ENCODE measurements at regions not wholly inside any gene's neighbourhood (a gene's known extent, or its start where the extent isn't known, plus 50 kb on each side); places are given as distances from the start of the nearest gene placed in this dataset.
A peak's percentile ranks its signal among the peaks of the same experiment; 100 is the strongest.
"Not testable (repeated sequence)": the region's sequence is repeated elsewhere in the genome, so short reads cannot be mapped to it uniquely, and the experiment has no call there.

GRCh38 chr9:41075671-41076070 is 52.8 kb downstream of the FOXD4L6 start:
- not testable (repeated sequence) for H3K9me3 Mint-ChIP-seq (ENCODE audit: low read depth); H3K27ac Mint-ChIP-seq; H3K4me1 Mint-ChIP-seq (ENCODE audit: low read depth); H3K36me3 Mint-ChIP-seq
- H3K4me3 Mint-ChIP-seq, result peak overlapping the region; percentile 87
- peaks cover 21% of the 10 kb centered on the region for H3K27me3 Mint-ChIP-seq

GRCh38 chr9:41074356-41074942 is 54.0 kb downstream of the FOXD4L6 start:
- Mint-ChIP-seq H3K27me3 (peaks cover 19% of the 10 kb centered on the region), H3K4me3 (peak overlapping the region; percentile 87)
- not testable (repeated sequence) for H3K4me1 Mint-ChIP-seq (ENCODE audit: low read depth); H3K27ac Mint-ChIP-seq; H3K36me3 Mint-ChIP-seq; H3K9me3 Mint-ChIP-seq (ENCODE audit: low read depth)

- H3K27ac Mint-ChIP-seq; H3K4me1 Mint-ChIP-seq (ENCODE audit: low read depth); H3K36me3 Mint-ChIP-seq; H3K9me3 Mint-ChIP-seq (ENCODE audit: low read depth): not testable (repeated sequence)
- peak overlapping the region; percentile 73 for H3K4me3 Mint-ChIP-seq
- H3K27me3 Mint-ChIP-seq, result peaks cover 19% of the 10 kb centered on the region
These were observed 54.8 kb downstream of the FOXD4L6 start for GRCh38 chr9:41073471-41074243.

- H3K36me3 Mint-ChIP-seq; H3K4me1 Mint-ChIP-seq (ENCODE audit: low read depth); H3K9me3 Mint-ChIP-seq (ENCODE audit: low read depth); H3K27ac Mint-ChIP-seq; H3K27me3 Mint-ChIP-seq: not testable (repeated sequence)
- peak overlapping the region; percentile 57 for H3K4me3 Mint-ChIP-seq
These were observed 64.2 kb downstream of the FOXD4L6 start for GRCh38 chr9:41064125-41064795.

- not testable (repeated sequence) for H3K27ac Mint-ChIP-seq; H3K36me3 Mint-ChIP-seq; H3K4me1 Mint-ChIP-seq (ENCODE audit: low read depth); H3K27me3 Mint-ChIP-seq; H3K4me3 Mint-ChIP-seq; H3K9me3 Mint-ChIP-seq (ENCODE audit: low read depth)
These were observed 65.2 kb downstream of the FOXD4L6 start for GRCh38 chr9:41063243-41063642.

GRCh38 chr9:41059603-41060002 is 68.9 kb downstream of the FOXD4L6 start:
- H3K27me3 Mint-ChIP-seq; H3K9me3 Mint-ChIP-seq (ENCODE audit: low read depth); H3K4me1 Mint-ChIP-seq (ENCODE audit: low read depth); H3K4me3 Mint-ChIP-seq; H3K27ac Mint-ChIP-seq: not testable (repeated sequence)
- peaks cover 10% of the 10 kb centered on the region for H3K36me3 Mint-ChIP-seq

- H3K27ac Mint-ChIP-seq; H3K4me1 Mint-ChIP-seq (ENCODE audit: low read depth); H3K4me3 Mint-ChIP-seq; H3K27me3 Mint-ChIP-seq: not testable (repeated sequence)
- Mint-ChIP-seq H3K9me3 (ENCODE audit: low read depth) (peaks cover 17% of the 10 kb centered on the region), H3K36me3 (peaks cover 24% of the 10 kb centered on the region)
These were observed 74.7 kb downstream of the FOXD4L6 start for GRCh38 chr9:41053666-41054363.

GRCh38 chr9:41048672-41049071 is 79.8 kb downstream of the FOXD4L6 start:
- not testable (repeated sequence) for H3K27me3 Mint-ChIP-seq; H3K27ac Mint-ChIP-seq; H3K4me3 Mint-ChIP-seq; H3K4me1 Mint-ChIP-seq (ENCODE audit: low read depth)
- H3K36me3 Mint-ChIP-seq, result peaks cover 18% of the 10 kb centered on the region
- H3K9me3 Mint-ChIP-seq (ENCODE audit: low read depth), result peaks cover 17% of the 10 kb centered on the region

GRCh38 chr9:41047792-41048191 is 80.7 kb downstream of the FOXD4L6 start:
- not testable (repeated sequence) for H3K27ac Mint-ChIP-seq; H3K27me3 Mint-ChIP-seq; H3K4me1 Mint-ChIP-seq (ENCODE audit: low read depth); H3K4me3 Mint-ChIP-seq
- peaks cover 17% of the 10 kb centered on the region for H3K9me3 Mint-ChIP-seq (ENCODE audit: low read depth)
- H3K36me3 Mint-ChIP-seq, result peaks cover 18% of the 10 kb centered on the region

GRCh38 chr9:41044930-41045329 is 83.6 kb downstream of the FOXD4L6 start:
- H3K9me3 Mint-ChIP-seq (ENCODE audit: low read depth), result peaks cover 11% of the 10 kb centered on the region

GRCh38 chr9:41043433-41043832 is 85.0 kb downstream of the FOXD4L6 start:
- H3K27ac Mint-ChIP-seq; H3K27me3 Mint-ChIP-seq; H3K4me1 Mint-ChIP-seq (ENCODE audit: low read depth); H3K9me3 Mint-ChIP-seq (ENCODE audit: low read depth); H3K36me3 Mint-ChIP-seq; H3K4me3 Mint-ChIP-seq: not testable (repeated sequence)

More at GRCh38 chr9:41044930-41045329, 83.6 kb downstream of the FOXD4L6 start:
- H3K36me3 Mint-ChIP-seq, result peaks cover 10% of the 10 kb centered on the region
- H3K4me1 Mint-ChIP-seq (ENCODE audit: low read depth); H3K4me3 Mint-ChIP-seq; H3K27ac Mint-ChIP-seq; H3K27me3 Mint-ChIP-seq: not testable (repeated sequence)

GRCh38 chr9:41042111-41042510 is 86.4 kb downstream of the FOXD4L6 start:
- not testable (repeated sequence) for H3K36me3 Mint-ChIP-seq; H3K4me3 Mint-ChIP-seq; H3K9me3 Mint-ChIP-seq (ENCODE audit: low read depth); H3K27me3 Mint-ChIP-seq; H3K4me1 Mint-ChIP-seq (ENCODE audit: low read depth); H3K27ac Mint-ChIP-seq

GRCh38 chr9:41040705-41041342 is 87.7 kb downstream of the FOXD4L6 start:
- H3K4me1 Mint-ChIP-seq (ENCODE audit: low read depth); H3K27me3 Mint-ChIP-seq; H3K9me3 Mint-ChIP-seq (ENCODE audit: low read depth); H3K27ac Mint-ChIP-seq; H3K4me3 Mint-ChIP-seq; H3K36me3 Mint-ChIP-seq: not testable (repeated sequence)

- H3K9me3 Mint-ChIP-seq (ENCODE audit: low read depth), result not testable (repeated sequence)
These were observed 93.2 kb downstream of the FOXD4L6 start for GRCh38 chr9:41035276-41035675.

GRCh38 chr9:41034699-41035197 is 93.7 kb downstream of the FOXD4L6 start:
- H3K9me3 Mint-ChIP-seq (ENCODE audit: low read depth); H3K27me3 Mint-ChIP-seq; H3K27ac Mint-ChIP-seq; H3K36me3 Mint-ChIP-seq; H3K4me1 Mint-ChIP-seq (ENCODE audit: low read depth); H3K4me3 Mint-ChIP-seq: not testable (repeated sequence)

More at GRCh38 chr9:41035276-41035675, 93.2 kb downstream of the FOXD4L6 start:
- H3K27ac Mint-ChIP-seq; H3K27me3 Mint-ChIP-seq; H3K4me3 Mint-ChIP-seq; H3K4me1 Mint-ChIP-seq (ENCODE audit: low read depth); H3K36me3 Mint-ChIP-seq: not testable (repeated sequence)
